NCI-H2196 (cell line): ENCODE measurements at regions not wholly inside any gene's neighbourhood (a gene's known extent, or its start where the extent isn't known, plus 50 kb on each side); places are given as distances from the start of the nearest gene placed in this dataset.

ENCODE experiments used
- DNase-seq: peaks from one replicate; lab custom pipeline; 2025; ENCODE audit not compliant: unreplicated experiment; lab: John Stamatoyannopoulos, UW

- no peak for DNase-seq
Observed at GRCh38 chr4:57287687-57288604, 177.8 kb upstream of the IGFBP7 start.

DNA sequence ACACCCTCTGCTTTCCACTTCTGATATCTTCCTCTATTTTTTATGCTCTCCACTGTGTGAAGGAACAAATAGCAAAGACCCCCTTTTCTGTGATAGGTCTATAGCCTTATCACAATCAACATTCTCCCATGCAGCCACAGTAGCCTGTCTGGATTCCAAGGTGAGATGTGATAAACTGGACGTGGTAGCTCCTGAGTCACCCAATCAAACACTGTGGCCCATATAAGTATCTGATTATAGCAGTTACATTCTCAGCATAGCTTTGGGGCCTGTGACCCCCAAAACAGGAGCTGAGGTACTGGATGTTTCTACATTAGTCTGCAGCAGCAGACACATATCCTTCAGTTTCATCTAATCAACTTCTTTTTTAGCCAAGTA lies 172.7 kb upstream of the IGFBP7 start:
- DNase-seq: no peak

DNA sequence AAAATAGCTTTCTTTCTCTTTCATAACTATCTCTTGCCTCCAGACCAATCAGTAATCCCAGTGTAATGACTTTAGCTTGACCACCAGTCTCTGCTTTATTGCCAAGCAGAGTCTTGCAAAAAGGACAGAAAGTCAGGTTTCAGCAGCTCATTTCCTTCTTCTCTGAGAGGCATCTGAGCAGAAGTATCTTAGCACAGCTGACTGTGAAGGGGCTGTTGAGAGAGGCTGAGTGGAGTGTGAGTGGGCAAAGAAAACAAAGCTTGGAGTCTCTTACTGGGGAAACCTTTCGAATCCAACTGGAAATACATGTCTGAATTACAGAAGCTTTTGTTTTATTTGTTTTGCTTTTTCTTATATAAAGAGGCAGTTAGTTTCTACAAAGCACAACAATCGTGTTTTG lies 170.3 kb upstream of the IGFBP7 start:
- DNase-seq: no peak

DNA sequence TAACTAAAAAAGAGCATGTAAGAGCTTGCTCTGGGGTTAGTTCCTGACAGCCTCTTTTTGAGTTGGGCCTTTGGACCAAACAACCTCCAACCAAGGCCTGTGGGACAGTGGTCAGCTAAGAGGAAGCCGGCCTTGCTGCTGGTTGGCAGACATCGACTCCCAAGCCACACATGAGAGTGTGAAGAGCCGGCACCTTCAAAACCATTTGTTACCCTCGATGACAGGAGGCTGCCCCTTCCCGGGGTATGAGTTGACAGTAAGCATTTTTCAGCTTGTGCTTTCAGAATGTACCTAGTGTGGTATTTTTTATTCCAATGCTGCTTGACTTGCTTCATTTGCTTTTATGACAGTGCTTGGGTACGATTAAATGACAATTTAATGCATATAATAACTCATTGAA lies 168.6 kb upstream of the IGFBP7 start:
- DNase-seq: no peak

- DNase-seq: no peak
Observed at GRCh38 chr4:57274082-57274481, 163.9 kb upstream of the IGFBP7 start.

- DNase-seq: no peak
Observed at GRCh38 chr4:57270346-57270745, 160.2 kb upstream of the IGFBP7 start.

DNA sequence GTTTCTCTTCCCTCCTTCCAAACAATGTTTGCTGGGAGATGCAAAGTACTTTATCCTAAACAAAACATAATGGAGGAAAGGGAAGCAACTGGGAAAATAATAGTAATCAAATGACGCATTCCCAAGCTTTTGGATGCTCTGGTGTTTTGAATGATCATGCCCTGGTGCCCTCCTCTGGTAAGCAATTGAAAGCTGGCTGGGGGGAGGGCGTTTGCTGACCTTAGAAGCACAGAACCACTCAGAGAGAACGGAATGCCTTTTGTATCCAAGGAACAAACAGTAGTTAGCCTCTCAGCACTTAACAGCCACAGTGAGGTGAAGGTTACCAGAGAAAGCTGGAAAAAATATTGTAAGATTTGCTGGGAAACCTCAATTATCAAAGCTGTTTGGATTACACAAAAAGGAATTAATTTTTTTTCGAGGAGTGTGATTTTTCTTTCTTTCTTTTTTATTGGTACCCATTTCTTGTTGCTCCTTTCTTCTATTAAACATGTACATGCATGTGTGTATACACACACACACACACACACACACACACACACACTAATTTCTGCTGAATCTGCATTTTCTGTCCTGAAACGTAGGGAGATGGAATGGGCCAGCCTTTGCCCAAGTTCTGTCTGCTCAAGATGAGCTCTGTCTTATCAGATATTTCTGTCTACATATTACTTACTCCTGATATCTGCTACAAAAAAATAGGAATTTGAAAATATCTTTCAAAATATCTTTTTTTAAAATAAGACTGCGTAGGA lies 155.8 kb upstream of the IGFBP7 start:
- DNase-seq: no peak

DNA sequence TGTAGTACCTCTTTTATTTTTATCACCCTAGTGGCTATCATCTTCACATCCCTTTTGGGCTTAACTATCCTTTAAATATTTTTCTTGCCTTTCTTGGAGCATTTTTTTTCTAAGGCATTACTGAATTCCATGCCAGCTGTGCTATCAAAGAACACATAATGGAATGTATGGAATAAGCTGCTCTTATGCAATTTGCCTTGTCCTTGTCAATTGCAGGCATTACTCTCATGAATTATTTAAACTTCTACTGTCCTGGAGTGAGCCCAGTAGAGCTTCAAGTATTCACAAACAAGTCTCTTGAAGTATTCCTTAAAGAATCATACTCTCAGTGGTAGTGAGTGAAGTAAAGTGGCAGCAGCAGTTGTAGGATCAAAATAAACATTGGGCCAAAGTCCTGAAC lies 144.6 kb upstream of the IGFBP7 start:
- DNase-seq: no peak

DNA sequence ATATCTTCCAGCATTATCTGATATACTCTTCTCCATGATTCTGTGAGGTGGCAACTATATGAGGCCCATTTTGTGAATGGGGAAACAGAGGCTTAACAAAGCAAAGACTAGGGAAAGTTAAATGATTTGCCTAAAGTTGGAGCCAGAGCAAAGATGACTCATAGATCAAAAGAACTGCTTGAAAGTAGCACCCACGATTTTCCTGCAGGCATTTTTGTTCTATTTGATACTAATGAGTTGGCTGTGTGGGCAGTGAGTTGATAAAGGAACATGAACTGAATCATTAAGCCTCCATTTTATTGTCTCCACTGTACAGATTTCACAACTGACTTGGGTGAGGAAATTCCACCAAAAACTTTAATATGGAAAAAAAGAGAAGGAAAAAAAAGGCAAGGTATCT lies 138.9 kb upstream of the IGFBP7 start:
- no peak for DNase-seq

DNA sequence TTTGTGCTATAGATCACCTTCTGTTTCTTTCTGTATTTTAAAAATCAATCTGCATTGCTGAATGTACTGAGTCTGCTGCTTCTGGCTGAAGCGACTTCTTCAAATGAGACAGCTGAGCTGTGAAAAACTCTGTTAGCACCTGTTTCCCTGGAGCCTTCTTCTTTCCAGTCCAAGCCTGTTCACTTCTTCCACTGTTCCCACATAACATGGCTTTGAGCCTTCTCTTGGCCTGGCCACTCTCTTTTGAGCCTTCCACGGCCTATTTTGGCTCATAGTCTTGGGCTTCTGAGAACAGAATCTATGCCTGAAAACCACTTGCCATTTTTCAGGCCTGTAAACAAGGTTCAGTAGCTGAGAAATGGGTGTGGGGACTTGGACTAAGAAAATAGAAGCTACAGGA lies 132.9 kb upstream of the IGFBP7 start:
- no peak for DNase-seq

DNA sequence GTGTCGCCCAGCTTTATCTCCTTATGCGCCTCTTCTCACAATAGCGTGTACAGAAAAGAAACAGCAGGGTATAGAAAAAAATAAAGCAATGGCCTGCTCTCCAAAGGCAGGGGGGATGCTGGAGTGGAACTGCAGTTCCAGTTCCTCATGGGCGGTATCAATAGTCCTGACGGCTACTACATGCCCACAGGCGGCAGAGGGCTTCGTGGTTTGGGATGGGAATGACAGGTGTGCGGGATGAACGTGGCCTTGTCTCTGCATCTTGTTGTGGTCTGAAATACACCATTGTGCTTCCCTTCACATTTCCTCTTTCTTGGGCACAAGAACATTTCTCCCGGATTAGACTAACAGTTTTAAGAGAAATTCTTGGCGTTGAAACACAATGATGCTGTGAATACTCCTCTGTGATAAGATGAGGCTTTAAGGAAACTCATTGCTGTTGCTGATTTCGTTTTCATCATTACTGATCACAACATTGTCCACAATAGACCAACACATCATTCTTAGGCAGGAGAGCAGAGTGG lies 124.1 kb upstream of the IGFBP7 start:
- DNase-seq: no peak

- DNase-seq: no peak
Observed at GRCh38 chr4:57233386-57233785, 123.2 kb upstream of the IGFBP7 start.

- DNase-seq: no peak
Observed at GRCh38 chr4:57231781-57232180, 121.6 kb upstream of the IGFBP7 start.

DNA sequence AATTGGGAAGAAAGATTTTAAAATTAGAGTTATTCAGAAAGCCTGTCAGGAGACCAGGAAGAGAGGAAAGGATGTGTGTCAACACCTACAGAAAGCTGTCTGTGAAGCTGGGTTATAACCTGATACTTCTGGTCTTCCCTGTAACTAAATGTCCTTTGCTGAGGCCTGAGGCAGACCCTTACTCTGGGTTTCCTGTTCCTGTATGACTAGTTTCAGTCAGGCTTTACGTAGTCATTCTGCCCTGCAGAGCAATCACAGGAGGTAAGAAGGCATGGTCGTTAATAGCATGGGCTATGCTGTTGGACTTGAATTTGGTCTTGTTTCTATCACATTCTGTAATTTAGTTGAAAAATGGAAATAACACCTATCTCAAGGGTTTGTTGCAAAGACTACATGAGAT lies 110.5 kb upstream of the IGFBP7 start:
- DNase-seq: no peak

DNA sequence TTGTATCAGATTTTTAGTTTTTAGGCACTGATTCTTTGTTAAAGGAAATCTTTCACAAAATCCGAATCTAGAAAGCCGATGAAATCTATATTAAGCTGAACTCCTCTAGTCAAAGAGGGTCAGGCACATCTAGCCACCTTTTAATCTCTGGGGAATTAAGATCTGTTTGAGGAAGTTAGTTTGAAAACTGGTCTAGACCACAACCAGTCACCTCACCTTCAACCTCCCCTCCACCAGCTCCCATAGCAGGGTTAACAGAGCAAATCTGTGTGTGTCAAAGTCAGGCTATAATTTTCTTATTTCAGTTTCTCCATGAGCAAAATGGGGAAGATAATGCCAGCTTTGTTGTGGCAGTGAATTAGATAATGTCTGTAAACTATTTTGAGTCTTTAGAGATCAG lies 110.0 kb upstream of the IGFBP7 start:
- DNase-seq: no peak

DNA sequence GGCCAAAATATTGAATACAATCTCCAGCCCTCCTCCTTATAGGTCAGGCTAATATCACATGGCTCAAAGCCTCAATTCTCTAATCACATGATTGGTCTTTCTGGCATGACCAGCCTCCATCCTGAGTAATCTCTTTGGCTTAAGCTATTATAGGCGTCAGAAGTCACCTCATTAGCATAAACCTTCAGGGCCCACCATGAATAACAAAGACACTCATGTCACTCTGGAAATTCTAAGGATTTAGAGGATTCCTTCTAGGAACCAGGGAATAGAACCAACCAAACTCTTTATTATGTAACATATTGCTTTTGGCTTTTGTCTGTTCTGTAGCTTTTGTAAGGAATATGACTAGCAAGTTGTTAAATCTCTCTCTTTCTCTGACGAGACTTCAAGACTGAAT lies 109.2 kb upstream of the IGFBP7 start:
- DNase-seq: no peak

GRCh38 chr4:57214654-57215411 lies 104.6 kb upstream of the IGFBP7 start:
- DNase-seq: no peak

DNA sequence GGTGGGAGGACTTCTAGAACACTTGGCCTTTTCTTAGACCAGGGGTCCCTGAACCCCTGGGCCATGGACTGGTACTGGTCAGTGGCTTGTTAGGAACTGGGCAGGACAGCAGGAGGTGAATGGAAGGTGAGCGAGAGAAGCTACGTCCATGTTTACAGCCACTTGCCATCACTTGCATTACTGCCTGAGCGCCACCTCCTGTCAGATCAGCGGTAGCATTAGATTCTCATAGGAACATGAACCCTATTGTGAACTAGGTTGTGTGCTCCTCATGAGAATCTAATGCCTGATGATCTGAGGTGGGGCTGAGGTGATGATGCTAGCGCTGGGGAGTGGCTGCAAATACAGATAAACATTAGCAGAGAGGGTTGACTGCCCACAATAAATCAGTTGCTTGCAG lies 100.9 kb upstream of the IGFBP7 start:
- no peak for DNase-seq

DNA sequence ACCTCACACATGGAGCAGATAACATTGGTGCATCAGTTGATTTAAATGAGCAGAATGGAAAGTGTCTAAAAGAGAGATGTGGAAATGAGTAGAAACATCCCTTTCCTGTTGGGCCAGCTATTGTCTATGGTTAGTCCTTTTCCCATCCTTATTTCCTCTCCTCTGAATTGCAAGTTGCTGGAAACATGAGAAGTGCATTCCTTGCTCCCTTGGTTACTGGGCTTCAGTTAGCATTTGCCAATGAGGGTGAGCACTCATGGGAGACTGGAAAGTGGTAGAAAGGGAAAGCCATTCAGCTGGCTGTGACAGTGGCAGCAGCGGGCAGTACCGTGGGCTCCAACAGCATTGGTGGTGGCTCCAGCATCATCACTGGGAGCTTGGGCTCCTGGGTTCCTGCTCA lies 96.0 kb upstream of the IGFBP7 start:
- no peak for DNase-seq

DNA sequence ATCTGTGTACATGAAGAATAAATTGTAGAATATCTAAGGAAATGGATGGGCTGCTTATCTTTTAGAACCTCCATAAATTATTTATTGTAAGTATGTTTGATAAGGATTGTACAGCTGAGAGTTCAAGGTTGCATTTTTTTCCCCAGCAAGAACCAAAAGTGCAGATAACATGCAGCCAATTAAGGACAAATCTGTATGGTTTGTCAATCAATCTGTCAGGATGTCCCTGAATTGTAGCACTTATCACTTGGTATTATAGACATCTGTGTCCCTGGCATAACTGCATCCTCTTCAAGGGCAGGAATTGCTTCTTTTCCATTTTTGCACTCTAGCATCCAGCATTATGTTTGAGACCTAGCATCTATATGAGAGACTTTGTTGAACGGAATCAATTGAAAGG lies 95.4 kb upstream of the IGFBP7 start:
- no peak for DNase-seq

DNA sequence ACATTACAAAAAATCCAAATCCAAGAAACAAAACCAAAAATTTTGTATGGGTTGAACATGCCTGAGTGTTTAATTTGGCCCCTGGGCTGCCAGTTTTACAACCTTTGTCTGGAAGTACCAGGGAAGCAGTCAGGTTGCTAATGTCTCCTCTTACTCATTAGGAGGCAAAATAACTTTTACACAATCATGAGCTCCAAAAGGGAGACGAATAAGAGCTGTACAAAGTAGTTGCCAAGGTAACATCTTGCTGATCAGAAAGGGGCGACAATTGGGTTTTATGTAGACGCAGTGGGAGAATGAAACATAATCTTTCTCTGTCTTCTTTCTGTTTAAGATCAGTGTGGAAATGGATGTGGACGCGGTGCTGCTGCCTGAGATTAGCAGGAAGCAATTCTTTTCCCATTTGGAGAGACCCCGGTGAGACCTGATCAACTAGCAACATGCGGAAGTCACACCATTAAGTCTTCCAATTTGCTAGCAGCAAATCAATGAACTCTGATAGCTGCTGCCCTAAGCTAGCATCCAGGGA lies 90.7 kb upstream of the IGFBP7 start:
- no peak for DNase-seq
